AG04450 (cell line): ENCODE measurements at regions not wholly inside any gene's neighbourhood (a gene's known extent, or its start where the extent isn't known, plus 50 kb on each side); places are given as distances from the start of the nearest gene placed in this dataset.
"Not testable (repeated sequence)": the region's sequence is repeated elsewhere in the genome, so short reads cannot be mapped to it uniquely, and the experiment has no call there.

Experiments used
- CTCF ChIA-PET: fragments of 300-600, 350-600 bp; formaldehyde crosslinking; extraction: SDS; loops from one replicate; lab custom pipeline; 2022; ENCODE audit warnings: antibody characterized with exemption, inconsistent platforms; lab: Charles Lee
- POLR2A ChIA-PET: fragments of 350-600 bp; formaldehyde crosslinking; extraction: SDS; loops from one replicate; lab custom pipeline; 2021; ENCODE audit warnings: antibody characterized with exemption, inconsistent platforms; lab: Yijun Ruan, JAX
- DNase-seq: peaks from one replicate; pipeline ENCODE4 v3.0.0-alpha.2; 2011; ENCODE audit warnings: low read depth, low spot score
- H3K27ac ChIP-seq: one replicate; pipeline ENCODE4 v1.5.1; 2012; ENCODE audit warnings: low read depth, low read length, control low read depth
- H3K27me3 ChIP-seq: one replicate; pipeline ENCODE4 v1.6.0; 2012; ENCODE audit warnings: low read length; ENCODE audit not compliant: control insufficient read depth, insufficient read depth
- H3K4me3 ChIP-seq: 2 replicates; pipeline ENCODE4 v1.5.1; 2011; ENCODE audit warnings: mild to moderate bottlenecking, low read depth, low read length, control low read depth
- H3K9me3 ChIP-seq: 2 replicates; pipeline ENCODE4 v1.5.1; 2012; ENCODE audit warnings: low read length; ENCODE audit not compliant: control insufficient read depth, insufficient read depth
- TF ChIP-seq, protein P1 (sequence below): IDR thresholded peaks from 2 replicates; pipeline ENCODE4 v1.5.1; 2011; ENCODE audit warnings: low read depth, low read length, control low read depth, inconsistent platforms

DNA sequence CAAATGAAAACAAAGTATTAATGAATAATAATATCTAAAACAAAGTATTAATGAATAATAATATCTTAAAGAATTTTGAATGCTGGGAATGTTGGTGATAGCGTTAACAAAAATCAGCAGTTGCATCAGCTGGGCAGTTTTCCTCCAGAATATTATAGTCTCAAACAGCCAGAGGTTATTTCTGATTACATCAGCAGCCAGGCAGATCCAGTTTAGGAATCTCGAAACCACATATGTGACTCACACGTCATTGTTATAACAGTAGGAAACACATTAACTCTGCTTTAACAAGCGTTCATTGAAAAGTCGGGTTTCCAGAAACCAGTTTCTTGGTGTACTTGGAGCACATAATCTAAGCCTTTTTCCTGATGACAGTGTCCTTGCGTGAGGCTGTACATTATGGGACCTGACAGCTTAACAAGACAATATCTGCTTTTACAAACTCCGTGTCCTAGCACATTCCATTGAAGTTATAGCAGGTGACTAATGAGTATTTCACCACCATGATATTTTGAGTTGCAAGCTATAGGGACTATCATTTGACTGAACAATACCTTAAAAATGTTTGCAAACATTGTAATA lies 559.5 kb upstream of the KLF4 start:
- Histone ChIP-seq H3K4me3 (no peak overlapping the region), H3K9me3 (peaks cover 3% of the 10 kb centered on the region; the same call in 1 of the 2 replicates), H3K27me3 (no peaks in the 10 kb centered on the region), H3K27ac (peak overlapping the region; percentile 88)
- TF ChIP-seq, protein P1, sequence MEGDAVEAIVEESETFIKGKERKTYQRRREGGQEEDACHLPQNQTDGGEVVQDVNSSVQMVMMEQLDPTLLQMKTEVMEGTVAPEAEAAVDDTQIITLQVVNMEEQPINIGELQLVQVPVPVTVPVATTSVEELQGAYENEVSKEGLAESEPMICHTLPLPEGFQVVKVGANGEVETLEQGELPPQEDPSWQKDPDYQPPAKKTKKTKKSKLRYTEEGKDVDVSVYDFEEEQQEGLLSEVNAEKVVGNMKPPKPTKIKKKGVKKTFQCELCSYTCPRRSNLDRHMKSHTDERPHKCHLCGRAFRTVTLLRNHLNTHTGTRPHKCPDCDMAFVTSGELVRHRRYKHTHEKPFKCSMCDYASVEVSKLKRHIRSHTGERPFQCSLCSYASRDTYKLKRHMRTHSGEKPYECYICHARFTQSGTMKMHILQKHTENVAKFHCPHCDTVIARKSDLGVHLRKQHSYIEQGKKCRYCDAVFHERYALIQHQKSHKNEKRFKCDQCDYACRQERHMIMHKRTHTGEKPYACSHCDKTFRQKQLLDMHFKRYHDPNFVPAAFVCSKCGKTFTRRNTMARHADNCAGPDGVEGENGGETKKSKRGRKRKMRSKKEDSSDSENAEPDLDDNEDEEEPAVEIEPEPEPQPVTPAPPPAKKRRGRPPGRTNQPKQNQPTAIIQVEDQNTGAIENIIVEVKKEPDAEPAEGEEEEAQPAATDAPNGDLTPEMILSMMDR, result no peak
- POLR2A ChIA-PET, result interaction anchor here (0.6 to 2.0 kb wide), 2 partner anchors 7 to 568 kb away, joined by 4 read pairs; no protein-coding TSS in a partner anchor
- CTCF ChIA-PET, result interaction anchor here (0.7 kb wide), 1 partner anchor 583 kb away, joined by 3 read pairs; no protein-coding TSS in a partner anchor
- peak; percentile 84 for DNase-seq

DNA sequence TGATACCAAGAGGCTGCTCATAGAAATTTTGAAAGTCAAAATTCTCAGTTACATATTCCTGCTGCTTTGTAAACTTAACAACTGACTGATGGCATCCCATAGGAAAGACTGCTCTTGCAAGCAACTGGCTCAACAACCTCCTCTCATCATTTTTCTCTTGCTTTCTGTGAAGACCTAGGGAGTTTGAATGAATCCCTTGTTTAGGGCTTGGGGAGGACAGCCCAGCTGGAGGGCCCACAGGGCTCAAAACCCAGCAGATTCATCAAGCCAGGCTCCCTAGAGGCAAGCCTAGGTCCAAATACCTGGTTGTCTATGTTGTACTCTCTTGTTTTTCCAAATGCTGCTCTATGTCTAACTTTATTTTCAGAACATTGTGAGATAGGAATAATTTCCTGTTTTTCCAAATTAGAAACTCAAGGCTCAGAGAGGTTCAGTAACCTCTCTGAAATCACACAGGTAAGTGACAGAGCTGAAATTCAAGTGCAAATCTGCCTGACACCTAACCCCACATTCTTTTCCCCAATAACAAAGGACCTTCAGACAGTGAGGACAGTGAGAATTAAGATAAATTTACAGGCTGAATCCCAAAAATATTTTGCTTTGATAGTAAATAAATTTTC lies 558.9 kb upstream of the KLF4 start:
- ChIA-PET POLR2A (no interaction called here), CTCF (no interaction called here)
- Histone ChIP-seq H3K9me3 (peaks cover 3% of the 10 kb centered on the region; the same call in 1 of the 2 replicates), H3K4me3 (no peak overlapping the region), H3K27ac (peak overlapping the region; percentile 88), H3K27me3 (no peaks in the 10 kb centered on the region)
- no peak for DNase-seq
- TF ChIP-seq, protein P1, result no peak

DNA sequence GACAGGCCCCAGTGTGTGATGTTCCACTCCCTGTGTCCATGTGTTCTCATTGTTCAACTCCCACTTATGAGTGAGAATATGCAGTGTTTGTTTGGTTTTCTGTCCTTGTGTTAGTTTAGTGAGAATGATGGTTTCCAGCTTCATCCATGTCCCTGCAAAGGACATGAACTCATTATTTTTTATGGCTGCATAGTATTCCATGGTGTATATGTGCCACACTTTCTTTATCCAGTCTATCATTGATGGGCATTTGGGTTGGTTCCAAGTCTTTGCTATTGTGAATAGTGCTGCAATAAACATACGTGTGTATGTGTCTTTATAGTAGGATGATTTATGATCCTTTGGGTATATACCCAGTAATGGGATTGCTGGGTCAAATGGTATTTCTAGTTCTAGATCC lies 558.2 kb upstream of the KLF4 start:
- H3K27ac ChIP-seq, POLR2A ChIA-PET, H3K9me3 ChIP-seq, H3K27me3 ChIP-seq, CTCF ChIA-PET, DNase-seq, H3K4me3 ChIP-seq: not testable (repeated sequence)

GRCh38 chr9:108047264-108047663 lies 557.7 kb upstream of the KLF4 start:
- H3K27ac ChIP-seq, result no peak overlapping the region
- ChIA-PET POLR2A (no interaction called here), CTCF (no interaction called here)
- peaks cover 3% of the 10 kb centered on the region; the same call in 1 of the 2 replicates for H3K9me3 ChIP-seq
- DNase-seq, result no peak
- TF ChIP-seq, protein P1, result no peak
- H3K4me3 ChIP-seq, result no peak overlapping the region
- H3K27me3 ChIP-seq, result no peaks in the 10 kb centered on the region

- Histone ChIP-seq H3K9me3 (peaks cover 3% of the 10 kb centered on the region; the same call in 1 of the 2 replicates), H3K27ac (no peak overlapping the region), H3K4me3 (no peak overlapping the region), H3K27me3 (no peaks in the 10 kb centered on the region)
- ChIA-PET POLR2A (interaction anchor here (0.5 kb wide), 1 partner anchor 541 kb away, joined by 4 read pairs; no protein-coding TSS in a partner anchor), CTCF (no interaction called here)
- DNase-seq, result no peak
- TF ChIP-seq, protein P1, result no peak
Observed at GRCh38 chr9:108045851-108046250, 556.3 kb upstream of the KLF4 start.
